ENCODE measurements at regions not wholly inside any gene's neighbourhood (a gene's known extent, or its start where the extent isn't known, plus 50 kb on each side); places are given as distances from the start of the nearest gene placed in this dataset.

- no peak for DNase-seq
- intact Hi-C loops (cut with DNase I), result no loop called here
- TF ChIP-seq CTCF (IDR thresholded peaks at IDR 0.05), result peak; percentile 28 to 46 (median 40)
- TF ChIP-seq POLR2A (IDR thresholded peaks at IDR 0.05), result no peak
- Histone ChIP-seq H3K27ac (no peak overlapping the region), H3K36me3 (replicated peaks in 1 of 2) (no peaks in the 10 kb centered on the region), H3K4me1 (replicated peaks in 1 of 2) (no peaks in the 10 kb centered on the region), H3K4me3 (no peak overlapping the region), H3K9me3 (replicated peaks in 1 of 3) (peaks cover 0 to 15% (median 0%) of the 10 kb centered on the region in 3 donors), H3K27me3 (no peaks in the 10 kb centered on the region)
- 42 to 56% (median 53%) methylated on average over 6 of the region's 6 CpGs for WGBS, 4 donors
These were observed 911.2 kb downstream of the FSTL5 start for GRCh38 chr4:161252520-161253141.

GRCh38 chr4:161249779-161250440, 913.9 kb downstream of the FSTL5 start:
- H3K27me3 ChIP-seq, result no peaks in the 10 kb centered on the region
- intact Hi-C loops (cut with DNase I), result loop anchor here in 1 of 2 donors (10.0 kb wide), 1 partner anchor 1775 kb away; no protein-coding TSS in a partner anchor
- H3K4me1 ChIP-seq (replicated peaks in 1 of 2), result no peaks in the 10 kb centered on the region
- no peaks in the 10 kb centered on the region for H3K36me3 ChIP-seq (replicated peaks in 1 of 2)
- TF ChIP-seq POLR2A (IDR thresholded peaks at IDR 0.05) (no peak), CTCF (IDR thresholded peaks at IDR 0.05) (no peak)
- H3K27ac ChIP-seq, result no peak overlapping the region
- H3K4me3 ChIP-seq, result no peak overlapping the region
- WGBS, 4 donors, result 58 to 89% (median 83%) methylated on average over 3 to 8 of the region's 8 CpGs
- DNase-seq, result no peak
- H3K9me3 ChIP-seq (replicated peaks in 1 of 3), result no peaks in the 10 kb centered on the region

GRCh38 chr4:161248880-161249279, 914.9 kb downstream of the FSTL5 start:
- no peak overlapping the region for H3K27ac ChIP-seq
- no peaks in the 10 kb centered on the region for H3K27me3 ChIP-seq
- TF ChIP-seq POLR2A (IDR thresholded peaks at IDR 0.05) (no peak), CTCF (IDR thresholded peaks at IDR 0.05) (no peak)
- 88 to 91% (median 89%) methylated on average over 1 to 3 of the region's 3 CpGs for WGBS, 4 donors
- H3K9me3 ChIP-seq (replicated peaks in 1 of 3), result no peaks in the 10 kb centered on the region
- H3K4me1 ChIP-seq (replicated peaks in 1 of 2), result no peaks in the 10 kb centered on the region
- H3K36me3 ChIP-seq (replicated peaks in 1 of 2), result no peaks in the 10 kb centered on the region
- intact Hi-C loops (cut with DNase I), result loop anchor here in 1 of 2 donors (10.0 kb wide), 1 partner anchor 1774 kb away; no protein-coding TSS in a partner anchor
- no peak for DNase-seq
- H3K4me3 ChIP-seq, result no peak overlapping the region

- intact Hi-C loops (cut with DNase I), result loop anchor here in 1 of 2 donors (10.0 kb wide), 1 partner anchor 1773 kb away; no protein-coding TSS in a partner anchor
- Histone ChIP-seq H3K27me3 (no peaks in the 10 kb centered on the region), H3K36me3 (replicated peaks in 1 of 2) (no peaks in the 10 kb centered on the region), H3K4me3 (no peak overlapping the region), H3K27ac (no peak overlapping the region), H3K4me1 (replicated peaks in 1 of 2) (no peaks in the 10 kb centered on the region), H3K9me3 (replicated peaks in 1 of 3) (no peaks in the 10 kb centered on the region)
- DNase-seq, result no peak
- WGBS, 4 donors, result 13 to 40% (median 30%) methylated on average over 1 of the region's 1 CpG
- TF ChIP-seq CTCF (IDR thresholded peaks at IDR 0.05), result no peak
- TF ChIP-seq POLR2A (IDR thresholded peaks at IDR 0.05), result no peak
These were observed 916.0 kb downstream of the FSTL5 start for GRCh38 chr4:161247831-161248230.
